ENCODE measurements at regions not wholly inside any gene's neighbourhood (a gene's known extent, or its start where the extent isn't known, plus 50 kb on each side); places are given as distances from the start of the nearest gene placed in this dataset.

- Histone ChIP-seq H3K9ac (ENCODE audit: low read length) (no peak overlapping the region), H3K4me2 (ENCODE audit: low read length) (peak overlapping the region; percentile 72; the same call in 1 of the 2 replicates), H3K4me3 (ENCODE audit: low read length) (no peak overlapping the region), H3K4me1 (ENCODE audit: low read length) (peaks cover 27% of the 10 kb centered on the region), H4K20me1 (ENCODE audit: insufficient read depth, low read length) (no peaks in the 10 kb centered on the region), H3K79me2 (ENCODE audit: low read length) (no peaks in the 10 kb centered on the region), H2AFZ (ENCODE audit: low read depth, low read length) (no peak overlapping the region), H3K36me3 (replicated peaks; ENCODE audit: low read depth, low read length) (no peaks in the 10 kb centered on the region), H3K9me3 (ENCODE audit: insufficient read depth, low read length) (no peaks in the 10 kb centered on the region), H3K27me3 (ENCODE audit: low read depth, low read length) (no peaks in the 10 kb centered on the region), H3K27ac (ENCODE audit: low read length) (no peak overlapping the region)
- TF ChIP-seq EZH2phosphoT487 (IDR thresholded peaks at IDR 0.05; ENCODE audit: low read depth), result no peak
- TF ChIP-seq CTCF (IDR thresholded peaks at IDR 0.05; ENCODE audit: low read depth, low read length), result no peak
These were observed 83.4 kb downstream of the ZNF365 start for GRCh38 chr10:62457598-62457997.

- no peaks in the 10 kb centered on the region for H3K79me2 ChIP-seq (ENCODE audit: low read length)
- no peaks in the 10 kb centered on the region for H3K36me3 ChIP-seq (replicated peaks; ENCODE audit: low read depth, low read length)
- H4K20me1 ChIP-seq (ENCODE audit: insufficient read depth, low read length), result no peaks in the 10 kb centered on the region
- no peak overlapping the region for H3K9ac ChIP-seq (ENCODE audit: low read length)
- no peak overlapping the region for H3K4me3 ChIP-seq (ENCODE audit: low read length)
- no peak overlapping the region for H3K27ac ChIP-seq (ENCODE audit: low read length)
- TF ChIP-seq EZH2phosphoT487 (IDR thresholded peaks at IDR 0.05; ENCODE audit: low read depth) (no peak), CTCF (IDR thresholded peaks at IDR 0.05; ENCODE audit: low read depth, low read length) (no peak)
- no peak overlapping the region for H2AFZ ChIP-seq (ENCODE audit: low read depth, low read length)
- peaks cover 2% of the 10 kb centered on the region; the same call in 1 of the 2 replicates for H3K9me3 ChIP-seq (ENCODE audit: insufficient read depth, low read length)
- peaks cover 42% of the 10 kb centered on the region for H3K4me1 ChIP-seq (ENCODE audit: low read length)
- H3K4me2 ChIP-seq (ENCODE audit: low read length), result no peak overlapping the region
- no peaks in the 10 kb centered on the region for H3K27me3 ChIP-seq (ENCODE audit: low read depth, low read length)
These were observed 84.9 kb downstream of the ZNF365 start for GRCh38 chr10:62459072-62459471.

- Histone ChIP-seq H2AFZ (ENCODE audit: low read depth, low read length) (no peak overlapping the region), H4K20me1 (ENCODE audit: insufficient read depth, low read length) (no peaks in the 10 kb centered on the region), H3K27me3 (ENCODE audit: low read depth, low read length) (no peaks in the 10 kb centered on the region), H3K36me3 (replicated peaks; ENCODE audit: low read depth, low read length) (no peaks in the 10 kb centered on the region), H3K27ac (ENCODE audit: low read length) (no peak overlapping the region), H3K9ac (ENCODE audit: low read length) (no peak overlapping the region), H3K4me3 (ENCODE audit: low read length) (no peak overlapping the region), H3K9me3 (ENCODE audit: insufficient read depth, low read length) (peaks cover 5% of the 10 kb centered on the region; the same call in 1 of the 2 replicates), H3K4me1 (ENCODE audit: low read length) (peaks cover 42% of the 10 kb centered on the region), H3K4me2 (ENCODE audit: low read length) (no peak overlapping the region), H3K79me2 (ENCODE audit: low read length) (no peaks in the 10 kb centered on the region)
- no peak for TF ChIP-seq CTCF (IDR thresholded peaks at IDR 0.05; ENCODE audit: low read depth, low read length)
- no peak for TF ChIP-seq EZH2phosphoT487 (IDR thresholded peaks at IDR 0.05; ENCODE audit: low read depth)
These were observed 85.3 kb downstream of the ZNF365 start for GRCh38 chr10:62459500-62459899.

GRCh38 chr10:62460393-62460792 lies 86.2 kb downstream of the ZNF365 start:
- no peaks in the 10 kb centered on the region for H3K79me2 ChIP-seq (ENCODE audit: low read length)
- H3K36me3 ChIP-seq (replicated peaks; ENCODE audit: low read depth, low read length), result no peaks in the 10 kb centered on the region
- no peaks in the 10 kb centered on the region for H3K27me3 ChIP-seq (ENCODE audit: low read depth, low read length)
- H2AFZ ChIP-seq (ENCODE audit: low read depth, low read length), result no peak overlapping the region
- TF ChIP-seq EZH2phosphoT487 (IDR thresholded peaks at IDR 0.05; ENCODE audit: low read depth) (no peak), CTCF (IDR thresholded peaks at IDR 0.05; ENCODE audit: low read depth, low read length) (no peak)
- H4K20me1 ChIP-seq (ENCODE audit: insufficient read depth, low read length), result no peaks in the 10 kb centered on the region
- H3K27ac ChIP-seq (ENCODE audit: low read length), result no peak overlapping the region
- H3K4me2 ChIP-seq (ENCODE audit: low read length), result no peak overlapping the region
- H3K9me3 ChIP-seq (ENCODE audit: insufficient read depth, low read length), result peaks cover 5% of the 10 kb centered on the region; the same call in 1 of the 2 replicates
- no peak overlapping the region for H3K9ac ChIP-seq (ENCODE audit: low read length)
- H3K4me3 ChIP-seq (ENCODE audit: low read length), result no peak overlapping the region
- peaks cover 42% of the 10 kb centered on the region for H3K4me1 ChIP-seq (ENCODE audit: low read length)
